AG04449 (cell line): ENCODE measurements at regions not wholly inside any gene's neighbourhood (a gene's known extent, or its start where the extent isn't known, plus 50 kb on each side); places are given as distances from the start of the nearest gene placed in this dataset.

ENCODE experiments used
- CTCF ChIA-PET: fragments of 350-600 bp; formaldehyde crosslinking; extraction: SDS; loops from one replicate; lab custom pipeline; 2021; ENCODE audit warnings: antibody characterized with exemption; lab: Yijun Ruan, JAX
- POLR2A ChIA-PET: fragments of 400-600, 350-600 bp; formaldehyde crosslinking; extraction: SDS; loops from one replicate; lab custom pipeline; 2020; ENCODE audit warnings: antibody characterized with exemption, inconsistent platforms; lab: Yijun Ruan, JAX
- DNase-seq: peaks from one replicate; pipeline ENCODE4 v3.0.0-alpha.2; 2010; ENCODE audit warnings: low read depth, low spot score
- H3K4me3 ChIP-seq: 2 replicates; pipeline ENCODE4 v1.5.1; 2011; ENCODE audit warnings: low read depth, mild to moderate bottlenecking, control low read depth, low read length
- TF ChIP-seq, protein P1 (sequence below): IDR thresholded peaks from one replicate; pipeline ENCODE4 v1.5.1; 2011; ENCODE audit warnings: mild to moderate bottlenecking, moderate library complexity, low read length, control low read depth, inconsistent platforms; ENCODE audit not compliant: insufficient read depth; ENCODE audit errors: missing control alignments

DNA sequence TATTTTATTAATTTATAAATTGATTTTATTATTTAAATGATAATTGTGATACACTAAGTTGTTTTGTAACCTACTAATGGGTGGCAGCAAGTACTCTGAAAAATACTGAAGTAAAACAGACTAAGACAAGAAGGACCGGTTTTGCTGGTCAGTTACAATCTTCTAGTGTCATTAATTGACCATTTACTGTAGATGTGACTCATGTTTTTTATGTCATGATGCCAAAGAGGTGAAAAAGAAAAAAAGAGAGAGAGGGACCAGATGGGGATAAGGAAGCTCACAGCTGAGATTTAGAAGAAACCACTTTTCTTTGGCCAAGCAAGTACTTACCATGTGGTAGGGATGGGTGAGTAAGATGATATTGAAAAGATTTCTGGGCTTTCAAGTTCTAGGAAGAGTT, 955.8 kb upstream of the LRRTM1 start:
- CTCF ChIA-PET, result no interaction called here

DNA sequence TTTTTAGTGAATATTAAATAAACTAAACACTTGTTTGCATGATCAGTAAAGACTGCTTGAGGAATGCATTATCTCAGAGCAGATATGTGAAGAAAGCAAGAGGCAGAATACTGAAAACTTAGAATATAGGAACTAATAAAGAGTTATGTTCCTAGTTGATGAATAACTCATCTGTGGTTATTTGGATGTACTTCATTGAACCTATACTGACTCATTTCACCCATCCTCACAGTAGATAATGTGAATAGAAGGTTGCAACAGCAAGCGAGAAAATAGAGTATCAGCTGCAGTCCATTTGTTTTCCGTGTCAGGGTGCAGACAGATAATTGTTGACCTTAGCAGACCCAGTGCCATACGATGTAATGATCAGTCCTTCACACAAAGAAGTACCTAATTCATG, 945.7 kb upstream of the LRRTM1 start:
- H3K4me3 ChIP-seq, result no peak overlapping the region
- CTCF ChIA-PET, result no interaction called here
- TF ChIP-seq, protein P1, sequence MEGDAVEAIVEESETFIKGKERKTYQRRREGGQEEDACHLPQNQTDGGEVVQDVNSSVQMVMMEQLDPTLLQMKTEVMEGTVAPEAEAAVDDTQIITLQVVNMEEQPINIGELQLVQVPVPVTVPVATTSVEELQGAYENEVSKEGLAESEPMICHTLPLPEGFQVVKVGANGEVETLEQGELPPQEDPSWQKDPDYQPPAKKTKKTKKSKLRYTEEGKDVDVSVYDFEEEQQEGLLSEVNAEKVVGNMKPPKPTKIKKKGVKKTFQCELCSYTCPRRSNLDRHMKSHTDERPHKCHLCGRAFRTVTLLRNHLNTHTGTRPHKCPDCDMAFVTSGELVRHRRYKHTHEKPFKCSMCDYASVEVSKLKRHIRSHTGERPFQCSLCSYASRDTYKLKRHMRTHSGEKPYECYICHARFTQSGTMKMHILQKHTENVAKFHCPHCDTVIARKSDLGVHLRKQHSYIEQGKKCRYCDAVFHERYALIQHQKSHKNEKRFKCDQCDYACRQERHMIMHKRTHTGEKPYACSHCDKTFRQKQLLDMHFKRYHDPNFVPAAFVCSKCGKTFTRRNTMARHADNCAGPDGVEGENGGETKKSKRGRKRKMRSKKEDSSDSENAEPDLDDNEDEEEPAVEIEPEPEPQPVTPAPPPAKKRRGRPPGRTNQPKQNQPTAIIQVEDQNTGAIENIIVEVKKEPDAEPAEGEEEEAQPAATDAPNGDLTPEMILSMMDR, result no peak
- DNase-seq, result no peak
- POLR2A ChIA-PET, result no interaction called here

More for the DNA sequence above, 955.8 kb upstream of the LRRTM1 start:
- TF ChIP-seq, protein P1, result no peak
- POLR2A ChIA-PET, result no interaction called here
- H3K4me3 ChIP-seq, result no peak overlapping the region
- DNase-seq, result no peak

DNA sequence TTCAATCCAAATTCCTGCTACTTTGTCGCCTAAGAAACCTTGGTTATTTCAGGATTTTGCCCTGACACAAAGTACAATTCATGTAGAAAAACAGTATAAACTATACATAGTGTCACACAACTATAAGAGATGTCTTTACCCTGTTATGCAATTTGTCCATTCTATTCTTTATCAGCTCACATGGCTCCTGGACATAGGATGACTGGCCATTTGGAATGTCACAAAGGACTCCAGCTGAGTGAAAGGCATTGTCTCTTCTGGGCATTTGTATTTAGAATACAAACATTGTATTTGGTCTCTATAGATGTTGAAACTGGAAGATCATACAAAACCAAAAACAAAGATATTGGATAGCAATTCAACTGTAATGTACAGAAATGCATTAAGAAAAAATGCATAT, 944.6 kb upstream of the LRRTM1 start:
- no peak overlapping the region for H3K4me3 ChIP-seq
- TF ChIP-seq, protein P1, result no peak
- POLR2A ChIA-PET, result no interaction called here
- CTCF ChIA-PET, result no interaction called here
- no peak for DNase-seq

DNA sequence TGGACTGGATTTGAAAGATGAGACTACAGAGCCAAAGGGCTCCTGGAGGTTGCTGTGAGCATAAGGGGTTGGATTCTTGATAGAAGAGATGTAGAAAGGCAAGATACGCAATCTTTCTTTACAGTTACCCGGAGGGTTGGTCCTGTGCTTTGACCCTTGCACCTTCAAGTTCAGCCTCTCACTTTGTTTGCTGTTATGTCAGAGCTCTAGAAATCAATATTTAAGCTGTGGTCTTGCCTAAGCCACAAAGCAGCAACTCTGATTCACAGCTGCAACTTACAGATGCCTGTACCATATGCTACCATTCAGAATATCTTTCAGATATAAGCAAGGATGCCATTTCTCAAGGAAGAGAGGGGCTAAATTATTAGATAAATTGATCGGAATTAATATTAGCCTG, 943.1 kb upstream of the LRRTM1 start:
- DNase-seq, result no peak
- CTCF ChIA-PET, result no interaction called here
- TF ChIP-seq, protein P1, result no peak
- H3K4me3 ChIP-seq, result no peak overlapping the region
- POLR2A ChIA-PET, result no interaction called here

GRCh38 chr2:81242501-81242900, 937.9 kb upstream of the LRRTM1 start:
- TF ChIP-seq, protein P1, result no peak
- POLR2A ChIA-PET, result no interaction called here
- CTCF ChIA-PET, result no interaction called here
- DNase-seq, result no peak
- no peak overlapping the region for H3K4me3 ChIP-seq

- POLR2A ChIA-PET, result no interaction called here
- no peak overlapping the region for H3K4me3 ChIP-seq
- CTCF ChIA-PET, result no interaction called here
- TF ChIP-seq, protein P1, result no peak
- DNase-seq, result no peak
These were observed 933.9 kb upstream of the LRRTM1 start for GRCh38 chr2:81238462-81238861.

DNA sequence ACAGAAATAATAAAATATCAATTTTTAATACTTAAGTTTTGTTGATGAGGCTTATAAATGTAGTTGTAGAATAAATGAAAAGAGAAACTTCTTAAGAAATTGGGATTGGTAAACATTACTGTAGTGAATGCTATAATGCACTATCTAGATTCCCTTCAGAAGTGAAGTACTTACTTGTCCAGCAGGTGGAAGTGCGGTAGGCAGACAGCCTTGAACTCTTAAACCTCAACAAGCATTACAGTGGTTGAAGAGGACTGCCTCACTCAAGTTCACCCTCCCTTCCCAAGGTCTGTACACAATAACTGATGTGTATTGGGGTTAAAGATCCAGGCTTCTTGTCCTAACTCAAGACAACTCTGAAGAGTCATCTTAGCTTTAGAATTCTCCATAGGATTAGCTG, 931.0 kb upstream of the LRRTM1 start:
- no peak for DNase-seq
- TF ChIP-seq, protein P1, result no peak
- POLR2A ChIA-PET, result no interaction called here
- H3K4me3 ChIP-seq, result no peak overlapping the region
- CTCF ChIA-PET, result no interaction called here
